CD14-positive monocyte (primary cell): ENCODE measurements at regions not wholly inside any gene's neighbourhood (a gene's known extent, or its start where the extent isn't known, plus 50 kb on each side); places are given as distances from the start of the nearest gene placed in this dataset.

Experiments
- DNase-seq, 3 donors: peaks; one replicate each; pipeline ENCODE4 v3.0.0-alpha.2; 2011 to 2022
- H2AFZ ChIP-seq: 2 replicates; pipeline ENCODE4 v1.6.0; 2012; ENCODE audit warnings: mild to moderate bottlenecking, low read depth, low read length, inconsistent platforms; ENCODE audit not compliant: insufficient read depth, poor library complexity, severe bottlenecking
- H3K27ac ChIP-seq, 2 donors: 1 replicate in 1 of 2; 2 replicates in 1 of 2; pipeline ENCODE4 v1.5.1; 2012 to 2013; ENCODE audit warnings: low read length in 2 of 2, control low read depth in 1 of 2, inconsistent platforms in 1 of 2, low read depth in 1 of 2, mild to moderate bottlenecking in 1 of 2
- H3K27me3 ChIP-seq, 2 donors: one replicate each; pipeline versions ENCODE4 v1.6.0 to v1.6.1; 2011 to 2013; ENCODE audit warnings: low read length in 2 of 2; ENCODE audit not compliant: control insufficient read depth in 2 of 2, insufficient read depth in 2 of 2
- H3K36me3 ChIP-seq, 2 donors: replicated peaks in 1 of 2; 1 replicate in 1 of 2; 2 replicates in 1 of 2; pipeline versions ENCODE4 v1.5.1 to v1.6.1; 2012 to 2013; ENCODE audit warnings: low read length in 2 of 2, control low read depth in 1 of 2, inconsistent platforms in 1 of 2, mild to moderate bottlenecking in 1 of 2; ENCODE audit not compliant: insufficient read depth in 2 of 2, control insufficient read depth in 1 of 2
- H3K4me1 ChIP-seq, 2 donors: 1 replicate in 1 of 2; 2 replicates in 1 of 2; pipeline versions ENCODE4 v1.5.1 to v1.6.1; 2012 to 2013; ENCODE audit warnings: low read length in 2 of 2, control low read depth in 1 of 2, inconsistent platforms in 1 of 2, mild to moderate bottlenecking in 1 of 2, moderate library complexity in 1 of 2; ENCODE audit not compliant: insufficient read depth in 2 of 2, control insufficient read depth in 1 of 2
- H3K4me2 ChIP-seq: replicated peaks from 2 replicates; pipeline ENCODE3; 2012; ENCODE audit warnings: low read length, moderate library complexity, mild to moderate bottlenecking; ENCODE audit not compliant: poor library complexity, severe bottlenecking; ENCODE audit errors: extremely low read depth
- H3K4me3 ChIP-seq, 3 experiments: fragments of 200-600 bp in 1 of 3; sonication (generic) in 1 of 3; replicated peaks in 1 of 3; 1 replicate in 2 of 3; 2 replicates in 1 of 3; pipeline ENCODE4 v1.5.1; 2011 to 2013; ENCODE audit warnings: low read length in 3 of 3, mild to moderate bottlenecking in 3 of 3, control low read depth in 2 of 3, low read depth in 2 of 3, inconsistent platforms in 1 of 3, moderate library complexity in 1 of 3
- H3K79me2 ChIP-seq: 2 replicates; pipeline ENCODE4 v1.6.0; 2012; ENCODE audit warnings: mild to moderate bottlenecking, control low read depth, inconsistent platforms, low read length, moderate library complexity; ENCODE audit not compliant: insufficient read depth
- H3K9ac ChIP-seq: 2 replicates; pipeline ENCODE4 v1.6.0; 2017; ENCODE audit warnings: low read length, mild to moderate bottlenecking; ENCODE audit not compliant: insufficient read depth, poor library complexity, severe bottlenecking
- H3K9me3 ChIP-seq, 2 donors: replicated peaks in 1 of 2; 1 replicate in 1 of 2; 2 replicates in 1 of 2; pipeline versions ENCODE4 v1.5.1 to v1.6.1; 2012 to 2013; ENCODE audit warnings: low read length in 2 of 2, control low read depth in 1 of 2; ENCODE audit not compliant: control insufficient read depth in 1 of 2, insufficient read depth in 1 of 2
- H4K20me1 ChIP-seq: 2 replicates; pipeline ENCODE4 v1.6.0; 2012; ENCODE audit warnings: mild to moderate bottlenecking, low read length, control low read depth, moderate library complexity; ENCODE audit not compliant: insufficient read depth
- H3K27ac Mint-ChIP-seq, 7 donors: one replicate each; pipeline ENCODE4 v1.8.0; 2020; ENCODE audit warnings: mild to moderate bottlenecking in 7 of 7, mixed read lengths in 7 of 7, moderate library complexity in 6 of 7, inconsistent platforms in 2 of 7
- H3K27me3 Mint-ChIP-seq, 3 donors: one replicate each; pipeline ENCODE4 v1.8.0; 2021 to 2022; ENCODE audit warnings: low read depth in 3 of 3, mild to moderate bottlenecking in 3 of 3, mixed read lengths in 3 of 3, moderate library complexity in 3 of 3, inconsistent platforms in 1 of 3
- H3K36me3 Mint-ChIP-seq, 2 donors: one replicate each; pipeline ENCODE4 v1.8.0; 2020; ENCODE audit warnings: mixed read lengths in 2 of 2, inconsistent platforms in 1 of 2, mild to moderate bottlenecking in 1 of 2
- H3K4me1 Mint-ChIP-seq: one replicate; pipeline ENCODE4 v1.8.0; 2020; ENCODE audit warnings: mild to moderate bottlenecking, mixed read lengths
- H3K4me3 Mint-ChIP-seq, 2 donors: one replicate each; pipeline ENCODE4 v1.8.0; 2020; ENCODE audit warnings: mild to moderate bottlenecking in 2 of 2, mixed read lengths in 2 of 2, moderate library complexity in 1 of 2
- H3K9me3 Mint-ChIP-seq, 7 donors: one replicate each; pipeline ENCODE4 v1.8.0; 2020 to 2022; ENCODE audit warnings: mixed read lengths in 7 of 7, mild to moderate bottlenecking in 6 of 7, moderate library complexity in 6 of 7, inconsistent platforms in 2 of 7
- WGBS: methylation state at CpG from one replicate; pipeline ENCODE4 v1.1.5; 2013; ENCODE audit warnings: missing lambda C conversion rate; ENCODE audit not compliant: insufficient coverage; 5-methylcytosine and 5-hydroxymethylcytosine counted together
- intact Hi-C, 2 donors: fragments of 100-400 bp; cut with micrococcal nuclease; formaldehyde crosslinking; loops; one replicate each; pipeline versions ENCODE4 v1.15.0 to v1.15.1; 2023
- TF ChIP-seq, protein P1 (sequence below): fragments of 200-600 bp; IDR thresholded peaks from one replicate; pipeline ENCODE4 v1.8.0; 2022; ENCODE audit warnings: antibody characterized with exemption, mild to moderate bottlenecking

DNA sequence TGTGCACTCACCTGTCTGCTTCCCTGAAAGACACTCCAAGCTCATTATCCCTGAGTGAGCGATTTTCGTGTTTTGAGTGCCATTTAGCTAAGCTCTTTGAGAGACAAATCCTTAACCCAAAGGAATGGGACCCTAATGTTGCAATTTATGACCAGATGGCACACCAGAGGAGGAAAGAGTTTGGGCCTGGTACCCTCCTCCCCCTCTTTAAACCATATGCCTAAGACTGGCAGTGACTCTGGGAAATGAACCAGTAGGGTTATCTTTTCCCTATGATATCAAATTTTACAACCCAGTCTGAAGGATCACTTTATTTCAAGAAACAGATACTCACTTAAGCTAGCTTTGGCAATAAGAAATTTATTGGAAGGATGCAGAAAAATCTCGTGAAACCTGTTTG is 550.4 kb downstream of the TOX3 start:
- TF ChIP-seq, protein P1, sequence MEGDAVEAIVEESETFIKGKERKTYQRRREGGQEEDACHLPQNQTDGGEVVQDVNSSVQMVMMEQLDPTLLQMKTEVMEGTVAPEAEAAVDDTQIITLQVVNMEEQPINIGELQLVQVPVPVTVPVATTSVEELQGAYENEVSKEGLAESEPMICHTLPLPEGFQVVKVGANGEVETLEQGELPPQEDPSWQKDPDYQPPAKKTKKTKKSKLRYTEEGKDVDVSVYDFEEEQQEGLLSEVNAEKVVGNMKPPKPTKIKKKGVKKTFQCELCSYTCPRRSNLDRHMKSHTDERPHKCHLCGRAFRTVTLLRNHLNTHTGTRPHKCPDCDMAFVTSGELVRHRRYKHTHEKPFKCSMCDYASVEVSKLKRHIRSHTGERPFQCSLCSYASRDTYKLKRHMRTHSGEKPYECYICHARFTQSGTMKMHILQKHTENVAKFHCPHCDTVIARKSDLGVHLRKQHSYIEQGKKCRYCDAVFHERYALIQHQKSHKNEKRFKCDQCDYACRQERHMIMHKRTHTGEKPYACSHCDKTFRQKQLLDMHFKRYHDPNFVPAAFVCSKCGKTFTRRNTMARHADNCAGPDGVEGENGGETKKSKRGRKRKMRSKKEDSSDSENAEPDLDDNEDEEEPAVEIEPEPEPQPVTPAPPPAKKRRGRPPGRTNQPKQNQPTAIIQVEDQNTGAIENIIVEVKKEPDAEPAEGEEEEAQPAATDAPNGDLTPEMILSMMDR = no peak
- Histone ChIP-seq H2AFZ (no peak overlapping the region), H3K4me3 (no peak overlapping the region), H3K4me1 (no peaks in the 10 kb centered on the region), H3K9me3 (no peaks in the 10 kb centered on the region), H3K4me2 (no peak overlapping the region), H3K27me3 (no peaks in the 10 kb centered on the region), H3K27ac (no peak overlapping the region), H3K9ac (no peak overlapping the region), H3K36me3 (no peaks in the 10 kb centered on the region), H3K79me2 (no peaks in the 10 kb centered on the region), H4K20me1 (no peaks in the 10 kb centered on the region)
- peaks cover 0 to 6% (median 1%) of the 10 kb centered on the region in 7 donors for H3K9me3 Mint-ChIP-seq
- H3K4me1 Mint-ChIP-seq = no peaks in the 10 kb centered on the region
- intact Hi-C loops = no loop called here
- H3K4me3 Mint-ChIP-seq = no peak overlapping the region
- H3K36me3 Mint-ChIP-seq = no peaks in the 10 kb centered on the region
- no peaks in the 10 kb centered on the region for H3K27me3 Mint-ChIP-seq
- no peak overlapping the region for H3K27ac Mint-ChIP-seq
- DNase-seq = no peak
- WGBS = 100% methylated on average over 2 of the region's 3 CpGs

DNA sequence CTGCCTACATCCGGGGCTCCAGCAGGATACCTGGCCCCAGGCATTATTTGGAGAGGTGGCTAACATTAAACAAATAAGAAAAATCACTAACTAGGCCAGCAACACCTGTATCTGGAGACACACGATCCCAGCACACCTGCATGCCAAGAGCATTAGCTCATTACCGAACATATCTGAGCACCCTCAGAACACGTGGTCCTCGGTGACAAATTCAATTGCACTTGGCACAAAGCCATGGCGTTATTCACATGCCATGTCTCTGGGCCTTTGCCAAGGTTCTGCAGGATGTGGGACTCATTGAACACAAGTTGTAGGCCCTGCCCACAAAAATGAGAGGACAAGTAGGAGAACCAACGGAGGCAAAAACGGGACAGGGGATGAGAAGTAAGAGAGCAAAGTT is 552.3 kb downstream of the TOX3 start:
- Mint-ChIP-seq H3K9me3 (peaks cover 0 to 5% (median 1%) of the 10 kb centered on the region in 7 donors), H3K4me1 (no peaks in the 10 kb centered on the region), H3K27ac (no peak overlapping the region), H3K27me3 (no peaks in the 10 kb centered on the region), H3K4me3 (no peak overlapping the region), H3K36me3 (no peaks in the 10 kb centered on the region)
- Histone ChIP-seq H3K27me3 (no peaks in the 10 kb centered on the region), H3K36me3 (no peaks in the 10 kb centered on the region), H3K4me1 (no peaks in the 10 kb centered on the region), H3K9ac (no peak overlapping the region), H2AFZ (no peak overlapping the region), H3K79me2 (no peaks in the 10 kb centered on the region), H3K4me2 (no peak overlapping the region), H3K27ac (no peak overlapping the region), H3K9me3 (no peaks in the 10 kb centered on the region), H4K20me1 (no peaks in the 10 kb centered on the region), H3K4me3 (no peak overlapping the region)
- DNase-seq = no peak
- 87% methylated on average over 6 of the region's 8 CpGs for WGBS
- TF ChIP-seq, protein P1 = no peak
- intact Hi-C loops = no loop called here
